ENCODE measurements at regions not wholly inside any gene's neighbourhood (a gene's known extent, or its start where the extent isn't known, plus 50 kb on each side); places are given as distances from the start of the nearest gene placed in this dataset.

GRCh38 chr21:38905328-38905727 is 99.6 kb downstream of the ETS2 start:
- TF ChIP-seq ZNF747 (tag by site-specific recombination; IDR thresholded peaks at IDR 0.05) = no peak
- TF ChIP-seq ZFP69B (tag by site-specific recombination; IDR thresholded peaks at IDR 0.05) = no peak
- TF ChIP-seq CTCF (tag by site-specific recombination; IDR thresholded peaks at IDR 0.05) = no peak
- no peak for TF ChIP-seq ZNF837 (tag by site-specific recombination; IDR thresholded peaks at IDR 0.05)
- TF ChIP-seq REST (tag by site-specific recombination; IDR thresholded peaks at IDR 0.05) = no peak
